ENCODE measurements at regions not wholly inside any gene's neighbourhood (a gene's known extent, or its start where the extent isn't known, plus 50 kb on each side); places are given as distances from the start of the nearest gene placed in this dataset.

DNA sequence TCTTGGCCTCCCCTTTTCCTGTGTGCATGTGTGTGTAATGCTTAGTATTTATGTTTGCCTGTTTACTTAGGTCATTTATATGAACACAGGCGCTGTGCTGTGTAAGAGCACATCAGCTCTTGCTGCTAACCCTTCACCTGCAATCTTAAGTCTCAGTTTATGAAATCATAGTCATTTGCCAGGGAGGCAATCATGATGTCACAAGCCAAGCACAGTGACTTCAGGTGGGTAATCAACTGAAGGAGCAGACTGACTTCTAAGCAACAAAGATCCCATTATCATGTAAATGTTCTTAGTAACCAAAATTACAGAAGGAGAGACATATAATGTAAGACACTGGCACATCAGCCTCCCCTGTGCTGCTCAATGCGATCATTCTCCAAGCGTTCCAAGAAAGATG is 386.3 kb upstream of the MEIS1 start:
- TF ChIP-seq ZNF274 (IDR thresholded peaks at IDR 0.05; ENCODE audit: low read depth, low read length) = no peak
- H3K4me3 ChIP-seq (ENCODE audit: low read length) = no peak overlapping the region

DNA sequence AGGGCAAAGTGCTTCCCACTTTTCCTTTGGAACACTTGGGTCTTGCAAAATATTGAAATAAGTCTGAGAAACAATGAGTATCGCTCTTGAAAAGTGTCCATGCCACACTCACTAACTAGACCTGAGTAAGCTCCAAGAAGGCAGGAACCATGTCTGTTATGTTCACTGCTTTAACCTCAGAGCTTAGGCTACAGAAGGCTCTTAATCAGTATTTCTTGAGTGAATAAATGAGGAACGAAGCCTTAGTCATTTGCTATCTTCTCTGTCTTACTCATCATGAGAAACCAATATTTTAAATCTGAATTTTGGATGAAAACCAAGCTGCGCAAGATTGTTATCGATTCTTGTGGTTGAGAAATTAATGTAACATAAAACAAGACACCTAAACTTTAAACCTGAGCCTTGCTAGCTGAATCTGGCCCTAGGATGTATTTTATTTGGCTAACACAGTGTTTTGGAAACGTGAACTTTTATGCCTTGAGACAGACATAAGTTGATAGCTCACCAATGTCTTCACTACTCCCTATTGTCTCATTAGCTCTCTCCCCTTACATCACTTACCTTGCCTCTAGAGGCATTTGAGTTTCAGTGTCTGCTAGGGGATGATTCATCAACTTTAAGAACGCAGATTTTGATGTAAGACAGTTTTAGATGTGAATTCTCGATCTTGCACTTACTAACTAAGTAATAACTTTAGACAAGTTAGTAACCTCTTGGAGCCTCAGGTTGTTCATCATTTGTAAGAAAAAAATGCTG is 392.8 kb upstream of the MEIS1 start:
- no peak for TF ChIP-seq ZNF274 (IDR thresholded peaks at IDR 0.05; ENCODE audit: low read depth, low read length)
- H3K4me3 ChIP-seq (ENCODE audit: low read length) = no peak overlapping the region

DNA sequence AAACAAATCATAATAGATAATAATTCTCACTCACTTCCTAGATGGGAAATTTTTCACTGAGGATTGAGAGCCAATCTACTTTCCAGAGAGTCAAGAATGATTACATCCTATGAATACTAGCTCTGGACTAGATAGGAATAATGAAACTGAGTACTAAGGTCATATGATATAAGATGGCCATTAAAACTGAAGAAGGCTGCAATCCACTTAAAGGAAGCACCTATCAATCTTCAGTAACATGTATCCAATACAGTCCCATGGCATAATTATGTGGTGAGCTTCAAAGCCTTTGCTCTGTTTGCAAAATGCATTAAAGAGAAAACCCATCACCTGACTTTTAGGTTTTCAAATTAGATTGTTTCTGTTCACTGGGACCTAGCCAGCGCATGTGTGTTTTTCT is 398.0 kb upstream of the MEIS1 start:
- no peak for TF ChIP-seq ZNF274 (IDR thresholded peaks at IDR 0.05; ENCODE audit: low read depth, low read length)
- no peak overlapping the region for H3K4me3 ChIP-seq (ENCODE audit: low read length)

DNA sequence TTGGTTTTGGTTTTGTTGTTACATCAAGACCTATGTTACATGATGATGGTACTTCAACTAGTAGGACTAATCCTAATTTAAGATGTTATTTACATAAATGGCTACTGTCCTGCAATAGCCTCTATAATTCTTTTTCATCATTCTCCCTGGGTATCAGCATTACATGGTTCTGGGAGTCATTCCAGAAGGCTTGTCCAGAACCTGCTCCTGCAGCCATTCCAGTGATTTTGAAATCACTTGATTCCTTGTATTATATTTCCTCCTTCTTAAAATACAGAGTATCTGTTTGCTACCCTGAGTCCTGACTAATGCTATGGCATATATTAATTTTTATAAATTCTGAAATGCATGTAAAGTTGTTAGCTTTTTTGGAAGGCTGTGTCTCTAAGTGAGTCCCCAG is 400.5 kb upstream of the MEIS1 start:
- TF ChIP-seq ZNF274 (IDR thresholded peaks at IDR 0.05; ENCODE audit: low read depth, low read length) = no peak
- no peak overlapping the region for H3K4me3 ChIP-seq (ENCODE audit: low read length)

DNA sequence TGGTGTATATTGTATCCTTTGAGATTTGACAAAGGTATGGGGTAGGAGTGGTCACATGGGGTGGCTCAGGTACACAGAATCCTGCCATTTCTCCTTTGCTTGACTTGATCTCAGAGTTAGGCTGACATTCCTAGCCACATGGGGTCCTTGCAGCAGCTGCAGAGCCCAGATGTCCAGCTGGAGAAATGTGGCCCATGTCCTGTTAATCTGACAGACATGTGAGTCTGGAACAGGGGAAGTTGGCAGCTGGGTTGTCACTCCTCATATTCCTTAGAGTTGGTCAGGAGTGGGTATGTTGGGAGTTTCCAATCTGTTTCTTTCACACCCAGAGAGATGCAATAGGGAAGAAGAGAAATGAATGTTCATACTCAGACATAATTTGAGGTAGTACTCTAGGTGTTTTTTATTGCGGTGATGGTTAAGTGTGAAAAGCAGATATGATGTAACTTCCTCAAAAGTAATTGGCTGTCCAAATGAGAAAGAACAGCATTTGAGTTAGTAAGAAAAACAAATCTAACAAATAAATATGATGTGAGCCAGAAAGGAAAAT is 402.6 kb upstream of the MEIS1 start:
- no peak overlapping the region for H3K4me3 ChIP-seq (ENCODE audit: low read length)
- TF ChIP-seq ZNF274 (IDR thresholded peaks at IDR 0.05; ENCODE audit: low read depth, low read length) = no peak

DNA sequence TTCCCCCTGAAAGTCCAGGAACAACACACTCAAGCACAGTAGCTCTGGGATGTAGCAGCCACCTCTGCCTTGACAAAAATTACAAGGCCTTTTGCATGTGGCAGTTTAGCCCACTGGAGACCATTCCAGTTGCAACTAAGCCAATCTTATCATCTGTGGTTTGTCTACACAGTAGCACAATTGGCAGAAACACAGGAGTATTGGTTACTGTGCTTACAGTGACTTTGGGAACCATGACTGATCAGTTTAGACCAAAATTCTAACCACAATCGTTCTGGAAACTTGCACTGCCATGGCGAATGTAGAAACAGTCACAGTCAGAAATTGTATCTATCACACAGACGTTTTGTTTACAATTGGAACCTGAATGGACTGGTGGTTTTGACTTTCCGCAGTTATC is 403.7 kb upstream of the MEIS1 start:
- TF ChIP-seq ZNF274 (IDR thresholded peaks at IDR 0.05; ENCODE audit: low read depth, low read length) = no peak
- H3K4me3 ChIP-seq (ENCODE audit: low read length) = no peak overlapping the region

DNA sequence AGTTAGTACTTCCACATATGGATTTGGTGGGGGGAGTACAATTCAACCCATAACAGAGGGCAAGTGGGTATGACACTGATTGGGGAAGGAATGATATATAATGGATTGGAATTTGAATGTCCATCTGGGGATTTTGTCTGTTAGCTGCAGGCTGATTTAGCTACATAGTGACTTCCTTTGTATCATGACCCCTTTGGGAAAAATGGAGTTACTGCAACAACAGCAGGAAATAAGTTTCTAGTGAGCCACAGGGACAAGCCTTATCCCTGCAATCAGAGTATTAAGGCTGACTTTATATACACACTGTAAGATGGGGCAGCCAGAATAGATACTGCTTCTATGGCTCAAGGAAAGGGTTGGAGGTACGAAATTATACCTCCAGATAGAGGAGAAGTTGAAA is 404.4 kb upstream of the MEIS1 start:
- H3K4me3 ChIP-seq (ENCODE audit: low read length) = no peak overlapping the region
- no peak for TF ChIP-seq ZNF274 (IDR thresholded peaks at IDR 0.05; ENCODE audit: low read depth, low read length)

DNA sequence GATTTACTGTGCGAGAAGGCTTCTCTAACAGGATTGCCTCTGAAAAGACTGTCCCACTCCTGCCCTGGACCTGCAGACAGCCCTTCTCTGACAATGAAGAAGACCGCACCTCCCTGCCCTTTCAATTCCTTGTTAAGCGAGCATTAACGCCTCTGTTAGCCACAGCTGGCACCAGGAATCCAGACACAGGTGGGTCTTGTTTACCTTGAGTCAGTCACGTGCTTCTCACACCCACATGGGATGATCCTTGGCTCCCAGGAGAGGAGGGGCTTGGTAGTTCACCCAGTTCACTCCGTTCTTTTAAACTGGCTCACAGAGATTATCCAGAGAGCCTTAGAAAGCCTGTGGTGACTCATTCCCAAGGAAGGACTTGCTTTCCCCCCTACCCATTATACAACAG is 410.5 kb upstream of the MEIS1 start:
- TF ChIP-seq ZNF274 (IDR thresholded peaks at IDR 0.05; ENCODE audit: low read depth, low read length) = no peak
- no peak overlapping the region for H3K4me3 ChIP-seq (ENCODE audit: low read length)

DNA sequence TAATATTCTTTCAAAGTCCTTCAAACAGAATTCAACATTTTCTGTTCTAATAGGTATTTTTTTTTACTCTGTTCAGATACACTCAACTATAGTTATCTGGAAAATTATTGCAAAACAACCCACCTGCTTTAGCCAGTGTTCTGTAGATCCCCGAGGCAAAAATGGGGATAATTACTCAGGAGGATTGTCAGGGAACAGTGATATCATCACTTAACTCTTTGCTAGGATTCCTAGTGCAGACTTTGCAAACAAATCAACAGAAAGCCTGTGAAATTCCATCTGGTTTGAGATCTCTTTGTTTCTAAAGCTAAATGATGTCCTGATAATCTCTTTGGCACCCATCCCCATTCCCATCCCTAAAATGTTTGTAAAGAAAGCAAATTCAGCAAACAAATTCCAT is 413.6 kb upstream of the MEIS1 start:
- H3K4me3 ChIP-seq (ENCODE audit: low read length) = no peak overlapping the region
- TF ChIP-seq ZNF274 (IDR thresholded peaks at IDR 0.05; ENCODE audit: low read depth, low read length) = no peak

DNA sequence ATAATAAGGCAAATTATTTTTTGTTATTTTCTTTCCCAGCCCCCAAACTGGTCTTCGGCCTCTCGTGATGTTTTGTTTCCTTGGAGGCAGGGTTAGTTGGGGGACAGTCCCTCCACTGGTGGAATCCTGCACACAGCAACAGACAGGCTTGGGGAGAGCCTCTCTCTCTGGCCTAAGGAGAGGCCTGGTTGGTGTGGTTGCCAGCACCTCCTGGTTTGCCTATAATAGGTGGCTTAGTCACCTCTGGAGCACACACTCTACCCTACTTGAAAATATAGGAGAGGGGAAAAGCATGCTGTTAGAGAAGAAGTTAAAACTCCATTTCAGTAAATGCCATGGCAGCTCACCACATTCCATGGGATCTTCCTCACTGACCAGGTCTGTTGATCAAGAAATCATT is 417.2 kb upstream of the MEIS1 start:
- no peak for TF ChIP-seq ZNF274 (IDR thresholded peaks at IDR 0.05; ENCODE audit: low read depth, low read length)

DNA sequence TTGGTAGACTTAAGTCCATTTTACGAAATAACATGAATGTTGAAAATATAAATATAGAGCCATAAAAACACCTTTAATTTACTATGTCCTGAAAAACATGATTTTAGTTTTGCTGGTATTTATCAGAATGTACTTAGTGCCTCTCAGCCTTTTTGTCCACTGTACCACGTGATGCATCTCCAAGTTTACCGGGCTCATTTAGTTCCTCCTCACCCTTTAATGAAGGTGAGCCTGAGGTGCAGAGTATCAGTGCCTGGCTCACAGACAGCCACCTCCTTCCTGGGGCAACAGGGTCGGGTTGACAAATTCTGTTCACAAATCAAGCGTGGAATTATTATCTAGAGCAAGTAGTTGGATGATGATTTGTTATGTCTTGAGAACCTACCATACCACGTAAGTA is 420.5 kb upstream of the MEIS1 start:
- TF ChIP-seq ZNF274 (IDR thresholded peaks at IDR 0.05; ENCODE audit: low read depth, low read length) = no peak
- no peak overlapping the region for H3K4me3 ChIP-seq (ENCODE audit: low read length)

More for the DNA sequence above, 417.2 kb upstream of the MEIS1 start:
- no peak overlapping the region for H3K4me3 ChIP-seq (ENCODE audit: low read length)

DNA sequence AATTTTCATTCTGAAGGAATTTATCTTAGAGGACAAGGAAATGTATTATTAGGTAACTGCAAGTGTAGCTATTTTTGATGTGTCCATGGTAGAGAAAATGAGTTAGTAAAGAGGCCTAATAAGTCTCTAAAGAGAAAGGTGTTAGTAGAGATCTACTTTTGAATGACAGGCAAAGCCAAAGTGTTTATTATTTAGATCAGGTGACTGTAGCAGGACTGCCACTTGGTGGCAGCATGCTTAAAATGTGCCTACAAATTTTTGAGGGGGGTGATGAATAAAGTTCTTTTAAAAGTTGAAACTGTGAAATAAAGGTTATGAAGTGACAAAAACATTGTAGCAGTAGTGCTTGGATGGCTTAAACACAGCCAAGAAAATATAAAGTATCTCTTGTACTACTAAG is 421.5 kb upstream of the MEIS1 start:
- no peak overlapping the region for H3K4me3 ChIP-seq (ENCODE audit: low read length)

DNA sequence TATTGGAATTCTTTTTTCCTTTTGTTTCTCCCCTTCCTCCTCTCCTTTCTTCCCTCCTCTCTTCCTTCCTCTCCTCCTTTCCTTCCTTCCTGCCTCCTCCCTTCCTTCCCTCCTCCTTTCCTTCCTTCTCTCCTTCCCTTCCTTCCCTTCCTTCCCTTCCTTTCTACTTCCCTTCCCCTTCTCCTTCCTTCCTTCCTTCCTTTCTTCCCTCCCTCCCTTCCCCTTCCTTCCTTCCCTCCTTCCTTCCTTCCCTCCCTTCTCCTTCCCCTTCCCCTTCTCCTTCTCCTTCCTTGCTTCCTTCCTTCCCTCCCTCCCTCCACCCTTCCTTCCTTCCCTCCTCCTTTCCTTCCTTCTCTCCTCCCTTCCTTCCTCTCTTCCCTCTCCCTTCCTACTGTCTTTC is 431.0 kb upstream of the MEIS1 start:
- no peak overlapping the region for H3K4me3 ChIP-seq (ENCODE audit: low read length)
- no peak for TF ChIP-seq ZNF274 (IDR thresholded peaks at IDR 0.05; ENCODE audit: low read depth, low read length)

More for the DNA sequence above, 421.5 kb upstream of the MEIS1 start:
- TF ChIP-seq ZNF274 (IDR thresholded peaks at IDR 0.05; ENCODE audit: low read depth, low read length) = no peak

DNA sequence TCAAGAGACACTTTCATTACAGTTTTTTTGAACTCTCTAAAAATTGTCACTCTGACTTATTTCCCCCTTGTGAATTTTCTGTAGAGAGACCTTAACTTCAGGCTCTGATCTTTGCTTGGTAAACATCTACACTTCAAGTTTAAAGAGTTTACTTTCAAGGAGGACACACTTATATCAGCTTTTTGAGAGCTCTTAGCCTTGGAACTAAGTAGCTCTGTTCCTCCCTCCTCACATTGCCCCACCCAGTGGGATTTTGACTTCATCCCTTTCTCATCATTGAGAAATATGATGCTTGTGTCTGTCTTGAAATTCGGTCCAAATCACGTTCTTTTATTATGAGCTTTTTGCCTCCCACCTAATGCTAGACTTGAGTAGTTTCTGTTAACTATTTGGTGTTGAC is 433.4 kb upstream of the MEIS1 start:
- H3K4me3 ChIP-seq (ENCODE audit: low read length) = no peak overlapping the region
- TF ChIP-seq ZNF274 (IDR thresholded peaks at IDR 0.05; ENCODE audit: low read depth, low read length) = no peak

DNA sequence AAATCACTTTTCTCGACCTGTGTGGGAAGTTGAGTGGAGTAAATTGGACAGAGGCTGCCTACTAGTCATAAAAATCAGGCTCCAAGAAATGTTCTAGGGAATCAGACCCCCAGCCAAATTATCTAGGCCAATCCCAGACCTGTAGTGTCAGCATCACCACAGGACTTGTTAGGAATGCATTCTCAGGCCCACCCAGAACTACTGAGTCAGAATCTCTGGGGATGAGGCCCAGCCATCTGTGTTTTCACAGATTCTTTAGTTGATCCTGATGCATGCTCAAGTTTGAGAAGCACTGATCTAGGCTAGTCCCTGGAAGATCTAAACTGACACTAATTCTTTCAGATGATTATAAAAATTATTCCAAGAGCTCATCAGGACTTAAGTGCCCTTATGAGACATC is 434.0 kb upstream of the MEIS1 start:
- no peak overlapping the region for H3K4me3 ChIP-seq (ENCODE audit: low read length)
- TF ChIP-seq ZNF274 (IDR thresholded peaks at IDR 0.05; ENCODE audit: low read depth, low read length) = no peak

DNA sequence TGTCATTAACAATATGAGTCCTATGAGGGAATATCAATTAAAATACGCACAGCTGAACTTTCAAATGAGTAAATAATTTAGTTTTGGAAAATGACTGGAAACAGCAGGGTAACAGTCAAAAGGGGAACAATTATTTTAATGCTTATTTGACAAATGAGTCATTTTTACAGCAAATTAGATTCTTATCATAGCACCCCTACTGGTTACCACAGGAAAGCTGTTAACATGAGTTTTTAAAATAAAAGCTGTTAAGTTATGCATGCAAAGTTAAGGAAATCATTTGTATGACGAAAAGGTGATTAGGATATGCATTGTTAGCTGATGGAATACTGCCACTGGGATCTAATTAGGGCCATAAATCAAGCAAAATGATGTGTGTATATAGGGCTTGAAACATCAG is 435.1 kb upstream of the MEIS1 start:
- no peak overlapping the region for H3K4me3 ChIP-seq (ENCODE audit: low read length)
- no peak for TF ChIP-seq ZNF274 (IDR thresholded peaks at IDR 0.05; ENCODE audit: low read depth, low read length)
